GM18907 (cell line): ENCODE measurements at regions not wholly inside any gene's neighbourhood (a gene's known extent, or its start where the extent isn't known, plus 50 kb on each side); places are given as distances from the start of the nearest gene placed in this dataset.

ENCODE experiments used
- ATAC-seq: cut with Tn5 transposase; IDR thresholded peaks from one replicate; pipeline ENCODE4 v1.9.1; 2021; ENCODE audit warnings: mild to moderate bottlenecking, moderate library complexity; ENCODE audit not compliant: unreplicated experiment

GRCh38 chr6:54991761-54992330 lies 145.3 kb downstream of the FAM83B start:
- no peak for ATAC-seq

GRCh38 chr6:54992789-54993188 lies 146.2 kb downstream of the FAM83B start:
- peak; percentile 79 for ATAC-seq

DNA sequence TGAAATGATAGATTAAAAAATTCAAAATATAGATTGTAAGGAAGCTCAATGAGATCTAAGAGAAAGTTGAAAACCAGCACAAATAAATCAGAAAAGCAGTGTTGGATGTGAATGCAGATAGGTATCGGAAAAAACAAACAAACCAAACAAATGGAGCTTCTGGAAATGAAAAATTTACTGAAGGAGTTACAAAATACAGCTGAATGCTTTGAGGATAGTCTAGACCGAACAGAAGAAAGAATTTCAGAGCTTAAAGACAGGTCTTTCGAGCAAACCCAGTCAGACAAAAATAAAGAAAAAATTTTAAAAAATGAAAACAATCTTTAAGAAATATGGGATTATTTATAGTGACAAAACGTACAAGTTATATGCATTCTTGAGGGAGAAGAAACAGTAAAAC lies 146.7 kb downstream of the FAM83B start:
- no peak for ATAC-seq

DNA sequence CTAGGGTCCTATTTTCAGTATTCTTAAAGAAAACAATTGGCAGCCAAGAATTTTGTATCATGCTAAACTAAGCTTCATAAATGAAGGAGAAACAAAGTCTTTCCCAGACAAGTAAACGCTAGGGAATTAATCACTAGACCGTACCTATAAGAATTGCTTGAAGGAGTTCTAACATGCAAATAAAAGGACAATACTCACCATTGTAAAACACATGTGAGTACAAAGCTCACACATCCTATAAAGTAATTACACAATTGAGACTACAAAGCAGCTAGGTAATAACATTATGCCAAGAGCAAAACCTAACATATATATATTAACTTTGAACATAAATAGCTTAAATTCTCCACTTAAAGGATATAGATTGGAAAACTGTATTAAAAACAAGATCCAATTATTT lies 147.4 kb downstream of the FAM83B start:
- ATAC-seq = no peak

DNA sequence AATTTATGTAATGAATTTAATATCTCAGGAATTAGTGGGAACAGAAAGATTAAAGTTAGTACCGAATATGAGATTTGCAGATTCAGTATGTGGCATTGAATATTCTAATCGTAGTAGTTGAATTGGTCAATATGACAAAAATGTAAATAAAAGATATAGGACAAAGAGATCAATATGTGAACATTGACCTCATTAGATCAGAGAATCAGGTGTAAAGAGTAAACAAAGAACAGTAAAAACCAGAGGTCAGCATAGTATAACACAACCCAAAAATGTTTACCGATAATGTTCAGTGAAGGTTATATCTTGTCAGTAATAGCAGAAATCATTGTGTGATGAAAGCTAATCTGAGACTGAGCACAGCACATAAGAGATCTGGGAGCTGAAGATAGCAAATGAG lies 152.0 kb downstream of the FAM83B start:
- ATAC-seq = no peak

GRCh38 chr6:55003719-55004430 lies 157.3 kb downstream of the FAM83B start:
- ATAC-seq = no peak

DNA sequence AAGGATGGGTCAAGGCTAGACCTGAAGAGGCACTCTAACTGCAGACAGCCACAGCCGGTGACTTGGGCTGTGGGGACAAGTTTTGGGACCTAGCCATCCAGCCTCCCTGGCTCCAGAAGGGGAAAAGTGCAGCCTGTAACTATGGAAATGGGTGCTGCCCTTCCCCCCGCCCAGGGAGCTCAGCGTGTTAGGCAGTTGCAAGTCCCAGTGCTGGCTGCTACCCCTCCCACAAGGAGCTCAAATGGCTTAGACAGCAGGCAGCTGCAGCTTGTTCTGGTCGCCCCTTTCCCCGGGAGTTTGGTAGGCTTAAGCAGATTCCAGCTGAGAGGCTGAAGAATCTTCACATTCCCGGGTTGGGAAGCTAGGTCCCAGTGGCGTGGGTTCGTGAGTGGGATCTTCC lies 162.6 kb downstream of the FAM83B start:
- no peak for ATAC-seq

DNA sequence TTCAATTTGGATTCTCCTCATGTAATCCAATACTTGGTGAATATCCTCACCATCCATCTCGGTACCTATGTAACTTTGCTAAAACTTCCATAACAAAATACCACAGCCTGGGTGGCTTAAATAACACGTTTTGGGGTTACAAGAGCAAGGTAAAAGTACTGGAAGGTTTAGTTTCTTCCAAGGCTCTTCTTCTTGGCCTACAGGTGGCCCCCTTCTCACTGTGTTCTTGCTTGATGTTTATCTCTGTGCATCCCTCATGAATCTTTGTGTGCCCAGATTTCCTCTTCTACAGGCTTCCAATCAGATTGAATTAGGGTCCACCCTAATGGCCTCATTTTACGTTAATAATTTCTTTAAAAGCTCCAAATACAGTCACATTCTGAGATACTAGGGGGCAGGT lies 163.3 kb upstream of the HCRTR2 start:
- ATAC-seq = no peak

GRCh38 chr6:55012454-55012853 lies 161.9 kb upstream of the HCRTR2 start:
- no peak for ATAC-seq

DNA sequence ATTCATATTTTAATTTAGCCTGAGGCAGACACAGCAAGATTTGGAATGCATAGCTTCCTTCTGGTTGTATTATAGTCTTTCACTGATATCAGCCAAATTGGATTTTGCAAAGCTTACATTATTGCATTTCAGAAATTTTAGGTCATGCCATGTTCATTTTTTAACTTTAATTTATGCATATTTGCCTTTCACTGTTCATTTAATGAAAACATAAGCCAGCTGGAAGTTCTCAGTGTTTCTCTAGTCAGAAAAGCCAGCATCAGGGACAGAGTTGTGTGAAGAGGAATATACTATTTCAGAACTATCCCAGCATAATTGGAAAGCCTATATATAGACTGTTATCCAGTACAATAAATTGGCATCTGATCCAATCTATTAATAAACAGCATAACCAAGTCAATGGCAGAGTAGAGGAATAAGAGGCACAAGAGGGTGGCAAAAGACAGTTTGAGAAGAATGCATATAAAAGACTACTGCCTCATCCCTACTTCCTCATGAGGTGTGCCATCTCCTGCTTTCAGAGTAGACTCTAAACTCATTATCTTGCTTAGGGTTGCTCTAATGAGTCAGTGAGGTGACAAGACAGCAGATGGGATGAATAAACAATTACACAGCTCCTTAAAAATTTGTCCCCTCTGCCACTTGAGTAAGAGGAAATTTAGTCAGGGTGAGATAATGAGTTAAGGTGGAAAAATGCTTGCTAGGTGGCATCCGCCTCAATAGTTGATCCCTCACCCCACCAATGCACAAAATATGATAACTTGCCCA lies 159.8 kb upstream of the HCRTR2 start:
- no peak for ATAC-seq

- no peak for ATAC-seq
Measured at GRCh38 chr6:55016261-55016660, 158.1 kb upstream of the HCRTR2 start.

DNA sequence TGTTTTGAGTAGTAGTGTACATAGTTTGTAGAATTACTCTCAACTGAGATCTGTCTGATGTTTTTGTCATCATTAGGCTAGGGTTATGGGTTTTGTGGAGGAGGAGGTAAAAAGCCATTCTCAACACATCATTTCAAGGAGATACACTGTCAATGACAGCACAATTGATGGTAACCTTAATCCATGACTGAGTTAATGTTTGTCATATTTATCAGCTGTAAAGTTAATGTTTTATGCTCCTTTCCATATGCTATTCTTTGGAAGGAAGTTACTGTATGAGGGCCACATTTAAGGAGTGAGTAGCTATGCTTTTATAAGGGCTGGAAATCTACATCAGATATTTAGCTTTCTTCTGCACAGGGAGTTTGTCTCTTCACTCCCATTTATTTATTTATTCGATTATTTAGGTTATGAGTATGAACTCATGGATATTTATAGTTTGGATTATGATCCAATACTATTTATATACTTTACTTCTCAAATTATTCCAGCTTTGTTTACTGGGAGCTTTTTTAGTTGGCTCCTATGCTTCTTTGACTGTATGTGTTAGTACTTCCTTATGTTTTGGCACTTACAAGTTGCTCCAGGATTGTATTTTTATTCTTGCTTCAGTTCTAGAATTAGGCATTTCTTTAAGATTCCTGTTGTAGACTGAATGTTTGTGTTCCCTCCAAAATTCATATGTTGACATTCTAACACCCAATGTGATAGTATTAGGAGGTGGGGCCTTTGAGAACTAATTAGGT lies 156.6 kb upstream of the HCRTR2 start:
- no peak for ATAC-seq

GRCh38 chr6:55019591-55019990 lies 154.7 kb upstream of the HCRTR2 start:
- ATAC-seq = no peak

- no peak for ATAC-seq
Measured at GRCh38 chr6:55023230-55023629, 151.1 kb upstream of the HCRTR2 start.

- no peak for ATAC-seq
Measured at GRCh38 chr6:55033016-55033546, 141.2 kb upstream of the HCRTR2 start.

GRCh38 chr6:55034752-55035151 lies 139.6 kb upstream of the HCRTR2 start:
- no peak for ATAC-seq

- ATAC-seq = no peak
Measured at GRCh38 chr6:55040102-55040848, 134.0 kb upstream of the HCRTR2 start.

- no peak for ATAC-seq
Measured at GRCh38 chr6:55046869-55047422, 127.4 kb upstream of the HCRTR2 start.

DNA sequence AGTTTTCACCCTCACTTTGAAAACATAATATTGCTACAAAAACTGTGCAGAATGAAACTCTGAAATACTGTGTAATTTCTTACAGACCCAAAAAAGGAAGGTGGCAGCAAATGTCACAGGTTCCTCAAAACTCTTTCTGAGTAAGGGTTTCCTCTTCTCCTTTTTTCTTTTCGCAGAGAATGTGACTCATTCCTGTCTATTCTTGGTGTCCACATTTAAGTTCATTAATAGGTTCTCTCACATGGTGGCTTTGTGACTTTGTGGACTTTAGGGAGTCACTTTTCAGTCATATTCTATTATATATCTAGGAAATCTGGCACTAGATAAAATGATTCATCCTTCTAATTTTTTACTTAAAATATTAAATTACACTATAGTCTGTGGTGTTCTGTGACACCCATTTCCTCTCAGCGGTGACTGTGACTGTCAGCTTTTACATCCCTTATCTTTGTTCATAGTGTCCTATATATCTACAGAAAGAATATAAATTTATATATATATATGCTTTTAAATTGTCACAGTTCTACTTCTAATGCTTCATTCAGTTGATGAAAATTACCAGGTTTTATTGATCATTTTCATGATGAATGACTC lies 126.8 kb upstream of the HCRTR2 start:
- no peak for ATAC-seq

DNA sequence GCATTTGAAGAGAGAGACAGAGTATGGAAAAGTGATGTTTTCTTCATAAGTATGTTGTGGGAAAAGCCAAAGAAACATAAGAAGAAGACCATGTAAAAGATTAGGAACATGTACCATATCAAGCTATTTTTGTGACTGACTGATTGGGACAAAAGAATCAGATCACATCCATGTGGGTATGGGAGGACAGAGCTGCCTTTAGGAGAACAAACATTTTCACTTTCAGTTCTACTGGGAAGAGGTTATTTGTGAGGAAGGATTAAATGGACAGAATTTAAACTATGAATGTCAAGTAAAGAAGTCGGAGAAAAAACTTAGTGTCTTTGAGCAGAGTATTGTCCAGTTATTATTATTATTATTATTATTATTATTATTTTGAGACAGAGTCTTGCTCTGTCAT lies 124.4 kb upstream of the HCRTR2 start:
- ATAC-seq = no peak
